Mucosa of descending colon (tissue), 3 donors: ENCODE measurements at regions not wholly inside any gene's neighbourhood (a gene's known extent, or its start where the extent isn't known, plus 50 kb on each side); places are given as distances from the start of the nearest gene placed in this dataset.

Experiments used
- ATAC-seq: fragments of 200-7000 bp; cut with Tn5 transposase; one replicate; pipeline ENCODE4 v1.9.1; 2020; ENCODE audit warnings: mild to moderate bottlenecking, moderate library complexity
- DNase-seq, 3 donors: peaks; one replicate each; pipeline ENCODE4 v3.0.0-alpha.2; 2020
- H3K36me3 ChIP-seq: fragments of 200-600 bp; one replicate; pipeline ENCODE4 v1.8.0; 2021; ENCODE audit warnings: low read depth, mild to moderate bottlenecking
- H3K4me1 ChIP-seq: fragments of 200-600 bp; one replicate; pipeline ENCODE4 v1.8.0; 2021; ENCODE audit warnings: low read depth, mild to moderate bottlenecking
- H3K4me3 ChIP-seq: fragments of 200-600 bp; one replicate; pipeline ENCODE4 v1.8.0; 2021; ENCODE audit warnings: mild to moderate bottlenecking
- H3K9me3 ChIP-seq: fragments of 200-600 bp; one replicate; pipeline ENCODE4 v1.8.0; 2021; ENCODE audit warnings: mild to moderate bottlenecking
- CTCF ChIP-seq: fragments of 200-600 bp; IDR thresholded peaks from one replicate; pipeline ENCODE4 v1.8.0; 2022; ENCODE audit warnings: antibody characterized with exemption, mild to moderate bottlenecking
- intact Hi-C, 2 donors: fragments of 100-400 bp; cut with DNase I in 1 of 2; cut with micrococcal nuclease in 1 of 2; formaldehyde crosslinking; loops; one replicate each; pipeline versions ENCODE4 v1.11.0 to v1.11.1; 2022; cut with DNase I, micrococcal nuclease
- donor health status: DM: no; HTN: no; CAD: no; lungs with moderate emphysema.
- donor health status: DM: no; HTN: no; CAD: no.
- donor health status: DM: no; HTN: yes; CAD: no.

- H3K36me3 ChIP-seq = no peaks in the 10 kb centered on the region
- TF ChIP-seq CTCF = no peak
- no peaks in the 10 kb centered on the region for H3K9me3 ChIP-seq
- no peak for DNase-seq
- intact Hi-C loops = no loop called here
- H3K4me1 ChIP-seq = no peaks in the 10 kb centered on the region
- no peak overlapping the region for H3K4me3 ChIP-seq
- no peak for ATAC-seq
Observed at GRCh38 chr13:22055259-22055658, 384.4 kb downstream of the FGF9 start.

GRCh38 chr13:22060187-22060586 is 389.3 kb downstream of the FGF9 start:
- intact Hi-C loops = no loop called here
- H3K36me3 ChIP-seq = no peaks in the 10 kb centered on the region
- H3K4me1 ChIP-seq = no peaks in the 10 kb centered on the region
- H3K9me3 ChIP-seq = no peaks in the 10 kb centered on the region
- no peak for TF ChIP-seq CTCF
- DNase-seq (no peak), ATAC-seq (no peak)
- H3K4me3 ChIP-seq = no peak overlapping the region

DNA sequence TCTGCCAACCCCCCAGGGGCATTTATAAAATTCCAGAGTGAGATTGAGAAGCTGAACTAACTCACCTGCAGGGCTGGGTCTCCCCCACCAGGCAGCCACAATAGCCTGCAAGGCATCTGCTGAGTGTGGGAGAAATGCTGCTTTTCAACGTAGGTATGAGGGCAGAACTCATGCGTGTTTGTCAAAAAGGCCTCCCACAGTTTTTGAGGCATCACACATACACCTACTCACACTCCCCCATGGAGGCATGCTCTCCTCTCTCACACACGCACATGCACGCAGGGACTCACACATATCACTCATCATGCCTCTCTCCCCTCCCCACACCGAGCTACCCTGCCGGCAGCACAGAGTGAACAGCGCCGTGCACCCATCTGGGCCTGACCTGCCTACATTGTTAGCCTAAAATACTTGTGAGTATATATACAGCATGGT is 390.5 kb downstream of the FGF9 start:
- peak; percentile 57 for ATAC-seq
- no peak for DNase-seq
- TF ChIP-seq CTCF = no peak
- intact Hi-C loops = no loop called here
- Histone ChIP-seq H3K4me1 (no peaks in the 10 kb centered on the region), H3K4me3 (no peak overlapping the region), H3K9me3 (no peaks in the 10 kb centered on the region), H3K36me3 (no peaks in the 10 kb centered on the region)

DNA sequence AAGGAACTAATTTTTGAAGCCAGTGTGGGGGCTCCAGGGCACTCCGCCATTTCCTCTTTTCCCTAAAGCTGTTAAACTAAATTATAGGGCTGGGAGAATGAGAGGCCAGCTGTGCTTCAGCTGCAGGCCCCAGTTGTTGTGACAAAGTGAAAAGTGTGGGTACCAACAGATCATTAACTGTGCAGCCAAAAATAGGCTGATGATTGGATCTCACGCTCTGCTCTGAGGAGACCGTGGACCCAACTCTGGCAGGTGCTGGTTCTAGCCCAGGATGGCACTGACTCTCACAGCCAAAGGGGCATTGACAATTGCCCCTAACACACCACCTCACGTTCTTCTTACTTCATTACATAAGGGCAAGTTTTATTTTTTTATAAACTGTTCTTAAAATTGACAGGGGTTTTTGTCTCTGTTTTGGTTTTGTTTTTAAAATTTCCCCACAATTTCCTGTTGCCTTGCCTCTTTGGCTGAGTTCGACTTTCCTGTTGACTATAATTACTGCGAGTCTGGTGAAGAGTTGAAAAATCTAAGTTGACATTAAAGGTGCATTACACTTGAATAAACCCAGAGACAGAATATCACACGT is 391.0 kb downstream of the FGF9 start:
- Histone ChIP-seq H3K4me3 (no peak overlapping the region), H3K9me3 (no peaks in the 10 kb centered on the region), H3K36me3 (no peaks in the 10 kb centered on the region), H3K4me1 (no peaks in the 10 kb centered on the region)
- ATAC-seq = peak; percentile 65
- no peak for DNase-seq
- TF ChIP-seq CTCF = no peak
- intact Hi-C loops = no loop called here

GRCh38 chr13:22062478-22063205 is 391.8 kb downstream of the FGF9 start:
- no peak for DNase-seq
- H3K4me3 ChIP-seq = no peak overlapping the region
- no peak for ATAC-seq
- H3K36me3 ChIP-seq = no peaks in the 10 kb centered on the region
- no peak for TF ChIP-seq CTCF
- intact Hi-C loops = no loop called here
- no peaks in the 10 kb centered on the region for H3K9me3 ChIP-seq
- no peaks in the 10 kb centered on the region for H3K4me1 ChIP-seq
